Adrenal gland (tissue), 9 donors: ENCODE measurements at regions not wholly inside any gene's neighbourhood (a gene's known extent, or its start where the extent isn't known, plus 50 kb on each side); places are given as distances from the start of the nearest gene placed in this dataset.

Experiments used
- DNase-seq, 7 donors: peaks; one replicate each; pipeline ENCODE4 v3.0.0-alpha.2; 2019 to 2020
- H3K27ac ChIP-seq, 5 donors: fragments of 200-600 bp; sonication (generic) in 4 of 5; 1 replicate in 3 of 5; 2 replicates in 2 of 5; pipeline versions ENCODE4 v1.5.1 to v1.8.0; 2016 to 2020; ENCODE audit warnings: mild to moderate bottlenecking in 1 of 5
- H3K27me3 ChIP-seq: fragments of 200-600 bp; 2 replicates; pipeline ENCODE4 v1.8.0; 2021
- H3K36me3 ChIP-seq, 2 donors: fragments of 200-600 bp; replicated peaks in 1 of 2; 1 replicate in 1 of 2; 2 replicates in 1 of 2; pipeline versions ENCODE4 v1.5.1 to v1.8.0; 2018 to 2022
- H3K4me1 ChIP-seq, 2 donors: fragments of 200-600 bp; replicated peaks in 1 of 2; 1 replicate in 1 of 2; 2 replicates in 1 of 2; pipeline versions ENCODE4 v1.5.1 to v1.8.0; 2018 to 2021
- H3K4me3 ChIP-seq, 4 donors: fragments of 200-600 bp; sonication (generic) in 3 of 4; one replicate each; pipeline ENCODE4 v1.5.1; 2016 to 2018
- H3K9me3 ChIP-seq, 3 donors: fragments of 200-600 bp; sonication (generic) in 1 of 3; replicated peaks in 1 of 3; 1 replicate in 2 of 3; 2 replicates in 1 of 3; pipeline versions ENCODE4 v1.5.1 to v1.8.0; 2016 to 2021
- POLR2A ChIP-seq, 2 donors: fragments of 450-650 bp; IDR thresholded peaks; one replicate each; pipeline ENCODE4 v1.6.1; 2017; ENCODE audit warnings: antibody characterized with exemption in 2 of 2, mild to moderate bottlenecking in 2 of 2, moderate library complexity in 1 of 2
- WGBS, 4 donors: extraction: QIAGEN DNeasy Blood & Tissue Kit in 2 of 4; methylation state at CpG; one replicate each; pipeline versions ENCODE4 v1.1.5 to v1.1.7; 2013 to 2017; 5-methylcytosine and 5-hydroxymethylcytosine counted together
- intact Hi-C, 2 donors: fragments of 100-400 bp; cut with DNase I; formaldehyde crosslinking; loops; one replicate each; pipeline versions ENCODE4 v1.14.1 to v1.15.0; 2022 to 2023
- TF ChIP-seq, protein P1 (sequence below), 6 experiments: fragments of 450-650 bp in 4 of 6; fragments of 200-600 bp in 2 of 6; sonication (generic) in 1 of 6; IDR thresholded peaks; 1 replicate in 5 of 6; 2 replicates in 1 of 6; pipeline versions ENCODE4 v1.5.1 to v1.8.0; 2016 to 2021; ENCODE audit warnings: antibody characterized with exemption in 6 of 6, mild to moderate bottlenecking in 2 of 6, moderate library complexity in 1 of 6
- donor health status: healthy with polysubstance abuse.
- donor health status: Bipolar disorder and iron deficiency.
- donor health status: DM: yes; HTN: yes; CAD: no.
- donor health status: DM: no; HTN: no; CAD: no.
- donor health status: DM: no; HTN: no; CAD: no.

DNA sequence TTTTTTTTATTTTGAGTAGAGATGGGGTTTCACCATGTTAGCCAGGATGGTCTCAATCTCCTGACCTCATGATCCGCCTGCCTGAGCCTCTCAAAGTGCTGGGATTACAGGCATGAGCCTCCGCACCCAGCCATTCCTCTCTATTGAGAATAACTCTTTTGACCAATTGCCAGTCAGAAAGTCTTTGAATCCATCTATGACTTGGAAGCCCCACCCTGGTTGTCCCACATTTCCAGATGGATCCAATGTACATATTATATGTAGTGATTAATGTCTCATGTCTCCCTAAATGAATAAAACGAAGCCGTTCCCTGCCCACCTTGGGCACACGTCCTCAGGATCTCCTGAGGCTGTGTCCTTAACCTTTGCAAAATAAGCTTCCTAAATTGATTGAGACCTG is 228.3 kb upstream of the NLRP1 start:
- Histone ChIP-seq H3K9me3 (peaks cover 0 to 5% (median 0%) of the 10 kb centered on the region in 3 donors), H3K4me1 (no peaks in the 10 kb centered on the region), H3K27me3 (no peaks in the 10 kb centered on the region), H3K27ac (no peak overlapping the region), H3K4me3 (no peak overlapping the region), H3K36me3 (no peaks in the 10 kb centered on the region)
- 70 to 79% (median 78%) methylated on average over 4 to 5 of the region's 5 CpGs for WGBS, 4 donors
- no peak for DNase-seq
- intact Hi-C loops, result no loop called here
- TF ChIP-seq POLR2A (IDR thresholded peaks at IDR 0.05), result no peak

DNA sequence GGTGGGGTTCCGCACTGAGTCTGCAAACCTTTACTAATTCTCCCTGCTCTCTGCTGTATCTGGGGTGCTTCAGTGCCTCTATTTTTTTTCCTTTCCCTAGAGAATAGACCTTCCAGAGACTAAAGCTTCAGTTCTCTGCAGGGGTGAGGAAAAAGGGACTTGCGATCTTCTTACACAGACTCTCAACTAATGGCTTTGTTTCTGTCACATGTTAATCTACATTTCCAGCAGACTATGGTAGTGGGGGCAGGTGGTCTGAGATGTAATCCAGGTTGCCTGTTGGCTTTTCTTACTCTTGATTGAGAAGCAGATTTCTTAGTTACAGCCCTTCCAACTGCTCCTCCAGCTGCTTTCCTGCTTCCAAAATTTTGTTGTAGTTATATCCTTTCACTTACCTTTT is 229.0 kb upstream of the NLRP1 start:
- Histone ChIP-seq H3K27me3 (no peaks in the 10 kb centered on the region), H3K36me3 (no peaks in the 10 kb centered on the region), H3K27ac (no peak overlapping the region), H3K4me3 (no peak overlapping the region), H3K9me3 (peaks cover 0 to 5% (median 0%) of the 10 kb centered on the region in 3 donors), H3K4me1 (no peaks in the 10 kb centered on the region)
- intact Hi-C loops, result no loop called here
- DNase-seq, result no peak
- TF ChIP-seq, protein P1, sequence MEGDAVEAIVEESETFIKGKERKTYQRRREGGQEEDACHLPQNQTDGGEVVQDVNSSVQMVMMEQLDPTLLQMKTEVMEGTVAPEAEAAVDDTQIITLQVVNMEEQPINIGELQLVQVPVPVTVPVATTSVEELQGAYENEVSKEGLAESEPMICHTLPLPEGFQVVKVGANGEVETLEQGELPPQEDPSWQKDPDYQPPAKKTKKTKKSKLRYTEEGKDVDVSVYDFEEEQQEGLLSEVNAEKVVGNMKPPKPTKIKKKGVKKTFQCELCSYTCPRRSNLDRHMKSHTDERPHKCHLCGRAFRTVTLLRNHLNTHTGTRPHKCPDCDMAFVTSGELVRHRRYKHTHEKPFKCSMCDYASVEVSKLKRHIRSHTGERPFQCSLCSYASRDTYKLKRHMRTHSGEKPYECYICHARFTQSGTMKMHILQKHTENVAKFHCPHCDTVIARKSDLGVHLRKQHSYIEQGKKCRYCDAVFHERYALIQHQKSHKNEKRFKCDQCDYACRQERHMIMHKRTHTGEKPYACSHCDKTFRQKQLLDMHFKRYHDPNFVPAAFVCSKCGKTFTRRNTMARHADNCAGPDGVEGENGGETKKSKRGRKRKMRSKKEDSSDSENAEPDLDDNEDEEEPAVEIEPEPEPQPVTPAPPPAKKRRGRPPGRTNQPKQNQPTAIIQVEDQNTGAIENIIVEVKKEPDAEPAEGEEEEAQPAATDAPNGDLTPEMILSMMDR (IDR thresholded peaks at IDR 0.05), result no peak
- no peak for TF ChIP-seq POLR2A (IDR thresholded peaks at IDR 0.05)
- 69 to 83% (median 78%) methylated on average over 2 of the region's 2 CpGs for WGBS, 4 donors

DNA sequence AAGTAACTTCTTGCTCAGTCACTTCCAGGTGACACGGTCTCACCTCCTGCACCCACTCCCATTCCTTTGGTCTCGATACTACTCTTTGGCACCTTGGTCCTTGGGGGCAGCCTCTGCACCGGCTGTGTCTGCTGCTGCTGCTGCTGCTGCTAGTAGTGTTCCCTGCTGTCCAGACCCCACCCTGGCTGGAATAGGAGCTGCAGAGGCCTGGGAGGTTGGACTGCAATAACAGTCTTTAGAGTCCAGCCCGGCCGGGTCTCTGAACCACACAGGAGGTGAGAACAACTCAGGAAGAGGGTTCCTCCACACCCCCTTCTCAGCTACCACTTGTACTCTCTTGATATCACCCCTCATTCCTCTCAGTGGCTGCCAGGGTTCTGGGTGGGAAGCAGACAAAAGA is 231.1 kb upstream of the NLRP1 start:
- TF ChIP-seq, protein P1 (IDR thresholded peaks at IDR 0.05), result no peak
- no peak for TF ChIP-seq POLR2A (IDR thresholded peaks at IDR 0.05)
- no peaks in the 10 kb centered on the region for H3K4me1 ChIP-seq
- 67 to 78% (median 76%) methylated on average over 5 of the region's 5 CpGs for WGBS, 4 donors
- intact Hi-C loops, result no loop called here
- H3K9me3 ChIP-seq, result peaks cover 0 to 1% (median 0%) of the 10 kb centered on the region in 3 donors
- no peak overlapping the region for H3K4me3 ChIP-seq
- no peaks in the 10 kb centered on the region for H3K27me3 ChIP-seq
- DNase-seq, result no peak
- H3K27ac ChIP-seq, result no peak overlapping the region
- H3K36me3 ChIP-seq, result no peaks in the 10 kb centered on the region

DNA sequence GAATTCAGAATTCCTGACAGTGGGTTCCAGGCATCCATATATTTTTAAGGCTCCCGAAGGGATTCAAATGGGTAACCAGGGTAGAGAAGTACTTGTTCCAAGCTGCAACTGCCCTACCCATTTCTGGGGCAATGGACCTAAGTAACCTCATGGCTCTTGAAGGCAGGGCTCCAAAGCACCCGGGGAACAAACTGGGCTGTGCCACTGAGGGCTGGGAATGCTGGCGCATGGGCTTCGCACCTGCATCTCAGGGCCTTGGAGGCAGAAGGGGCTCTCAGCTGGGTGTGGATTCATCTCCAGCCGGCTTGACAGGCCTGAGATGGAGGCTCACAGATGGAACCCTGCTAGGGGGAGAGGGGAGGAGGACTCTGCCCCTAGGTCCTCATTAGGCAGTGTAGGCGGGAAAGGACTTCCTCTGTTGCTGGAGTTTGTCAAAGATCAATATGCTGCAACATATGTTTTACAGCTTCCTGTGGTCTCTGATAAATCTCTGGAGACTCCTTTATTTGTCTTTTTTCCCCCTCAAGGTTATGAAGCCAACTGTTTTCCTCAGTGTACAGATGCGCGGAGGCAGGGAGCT is 232.3 kb upstream of the NLRP1 start:
- intact Hi-C loops, result no loop called here
- DNase-seq, result no peak
- Histone ChIP-seq H3K4me3 (no peak overlapping the region), H3K27me3 (no peaks in the 10 kb centered on the region), H3K27ac (no peak overlapping the region), H3K36me3 (no peaks in the 10 kb centered on the region), H3K9me3 (no peaks in the 10 kb centered on the region), H3K4me1 (no peaks in the 10 kb centered on the region)
- 42 to 60% (median 53%) methylated on average over 5 to 8 of the region's 8 CpGs for WGBS, 4 donors
- TF ChIP-seq POLR2A (IDR thresholded peaks at IDR 0.05), result no peak
- TF ChIP-seq, protein P1 (IDR thresholded peaks at IDR 0.05), result no peak
